Medulla oblongata (tissue), 1 donor: ENCODE measurements at regions not wholly inside any gene's neighbourhood (a gene's known extent, or its start where the extent isn't known, plus 50 kb on each side); places are given as distances from the start of the nearest gene placed in this dataset.
"Not testable (repeated sequence)": the region's sequence is repeated elsewhere in the genome, so short reads cannot be mapped to it uniquely, and the experiment has no call there.

Experiments used
- DNase-seq: peaks from one replicate; pipeline ENCODE4 v3.0.0-alpha.2; 2015; ENCODE audit errors: extremely low spot score

GRCh38 chr2:51387235-51387634 is 355.3 kb upstream of the NRXN1 start:
- no peak for DNase-seq

- no peak for DNase-seq
Observed at GRCh38 chr2:51379997-51380396, 348.1 kb upstream of the NRXN1 start.

- no peak for DNase-seq
Observed at GRCh38 chr2:51368250-51368649, 336.3 kb upstream of the NRXN1 start.

- no peak for DNase-seq
Observed at GRCh38 chr2:51350100-51350499, 318.2 kb upstream of the NRXN1 start.

- DNase-seq = no peak
Observed at GRCh38 chr2:51344886-51345285, 313.0 kb upstream of the NRXN1 start.

GRCh38 chr2:51335087-51336058 is 303.4 kb upstream of the NRXN1 start:
- no peak for DNase-seq

GRCh38 chr2:51329512-51329911 is 297.6 kb upstream of the NRXN1 start:
- DNase-seq = no peak

- no peak for DNase-seq
Observed at GRCh38 chr2:51324051-51324450, 292.1 kb upstream of the NRXN1 start.

GRCh38 chr2:51322613-51323012 is 290.7 kb upstream of the NRXN1 start:
- DNase-seq = no peak

GRCh38 chr2:51304311-51304710 is 272.4 kb upstream of the NRXN1 start:
- DNase-seq = peak; percentile 71

- no peak for DNase-seq
Observed at GRCh38 chr2:51301381-51301780, 269.4 kb upstream of the NRXN1 start.

- DNase-seq = no peak
Observed at GRCh38 chr2:51299370-51299769, 267.4 kb upstream of the NRXN1 start.

- no peak for DNase-seq
Observed at GRCh38 chr2:51297488-51297887, 265.6 kb upstream of the NRXN1 start.

- DNase-seq = no peak
Observed at GRCh38 chr2:51293566-51294200, 261.8 kb upstream of the NRXN1 start.

- DNase-seq = no peak
Observed at GRCh38 chr2:51291762-51292551, 260.0 kb upstream of the NRXN1 start.

- DNase-seq = no peak
Observed at GRCh38 chr2:51290725-51291124, 258.8 kb upstream of the NRXN1 start.

- DNase-seq = no peak
Observed at GRCh38 chr2:51289045-51289444, 257.1 kb upstream of the NRXN1 start.

- no peak for DNase-seq
Observed at GRCh38 chr2:51268191-51268590, 236.3 kb upstream of the NRXN1 start.

GRCh38 chr2:51265539-51265938 is 233.6 kb upstream of the NRXN1 start:
- no peak for DNase-seq

- DNase-seq = no peak
Observed at GRCh38 chr2:51263951-51264350, 232.0 kb upstream of the NRXN1 start.

- DNase-seq = not testable (repeated sequence)
Observed at GRCh38 chr2:51263101-51263500, 231.2 kb upstream of the NRXN1 start.

GRCh38 chr2:51258301-51258700 is 226.4 kb upstream of the NRXN1 start:
- DNase-seq = no peak
